WTC11 (cell line): ENCODE measurements at regions not wholly inside any gene's neighbourhood (a gene's known extent, or its start where the extent isn't known, plus 50 kb on each side); places are given as distances from the start of the nearest gene placed in this dataset.

Experiments used
- ATAC-seq: fragments of 200-7000 bp; cut with Tn5 transposase; 2 replicates; pipeline ENCODE4 v1.10.0; 2021; ENCODE audit warnings: mild to moderate bottlenecking, moderate library complexity
- CTCF ChIA-PET: fragments of 300-600 bp; sonication (Branson Sonifier 250); formaldehyde crosslinking; loops from one replicate; lab custom pipeline; 2021; ENCODE audit warnings: antibody characterized with exemption; lab: Charles Lee
- POLR2A ChIA-PET: fragments of 350-600 bp; sonication (Branson Sonifier 250); formaldehyde crosslinking; loops from one replicate; lab custom pipeline; 2021; ENCODE audit warnings: antibody characterized with exemption; lab: Charles Lee
- DNase-seq: peaks from one replicate; pipeline ENCODE4 v3.0.0; 2021; ENCODE audit warnings: low spot score
- H3K27ac Mint-ChIP-seq: 2 replicates; pipeline ENCODE4 v1.8.0; 2021; ENCODE audit warnings: mixed read lengths
- H3K27me3 Mint-ChIP-seq: 2 replicates; pipeline ENCODE4 v1.8.0; 2021; ENCODE audit warnings: low read depth, mild to moderate bottlenecking, moderate library complexity, mixed read lengths
- H3K36me3 Mint-ChIP-seq: 2 replicates; pipeline ENCODE4 v1.8.0; 2021; ENCODE audit warnings: mixed read lengths
- H3K4me1 Mint-ChIP-seq: 2 replicates; pipeline ENCODE4 v1.8.0; 2022; ENCODE audit warnings: mixed read lengths
- H3K4me3 Mint-ChIP-seq: 2 replicates; pipeline ENCODE4 v1.8.0; 2021; ENCODE audit warnings: mild to moderate bottlenecking, moderate library complexity, mixed read lengths
- H3K9me3 Mint-ChIP-seq: 2 replicates; pipeline ENCODE4 v1.8.0; 2021; ENCODE audit warnings: mixed read lengths
- ELF4 ChIP-seq: sonication (generic); formaldehyde crosslinking; IDR thresholded peaks from 2 replicates; pipeline ENCODE4 v1.8.1; 2022; ENCODE audit warnings: low read depth, mild to moderate bottlenecking, moderate library complexity, missing genetic modification reagents
- ESRRA ChIP-seq: sonication (generic); formaldehyde crosslinking; IDR thresholded peaks from 2 replicates; pipeline ENCODE4 v1.8.1; 2022; ENCODE audit warnings: mild to moderate bottlenecking, missing genetic modification reagents, borderline replicate concordance
- ETV6 ChIP-seq: sonication (generic); formaldehyde crosslinking; IDR thresholded peaks from 2 replicates; pipeline ENCODE4 v1.8.1; 2022; ENCODE audit warnings: mild to moderate bottlenecking, missing genetic modification reagents
- FOXK1 ChIP-seq: sonication (generic); formaldehyde crosslinking; IDR thresholded peaks from 2 replicates; pipeline ENCODE4 v1.8.0; 2022; ENCODE audit warnings: mild to moderate bottlenecking, moderate library complexity, missing genetic modification reagents
- MXD4 ChIP-seq: fragments of 250-450 bp; sonication (Bioruptor Pico); IDR thresholded peaks from 2 replicates; pipeline ENCODE4 v1.8.0; 2021; ENCODE audit warnings: mild to moderate bottlenecking, moderate library complexity, borderline replicate concordance
- PRDM15 ChIP-seq: sonication (generic); formaldehyde crosslinking; IDR thresholded peaks from 2 replicates; pipeline ENCODE4 v1.8.0; 2022; ENCODE audit warnings: missing genetic modification reagents
- PREB ChIP-seq: sonication (generic); formaldehyde crosslinking; IDR thresholded peaks from 2 replicates; pipeline ENCODE4 v1.8.1; 2022; ENCODE audit warnings: mild to moderate bottlenecking, missing genetic modification reagents, moderate library complexity, borderline replicate concordance
- SMAD4 ChIP-seq: sonication (generic); formaldehyde crosslinking; IDR thresholded peaks from 2 replicates; pipeline ENCODE4 v1.8.0; 2022; ENCODE audit warnings: mild to moderate bottlenecking, missing genetic modification reagents
- STAT6 ChIP-seq: sonication (generic); formaldehyde crosslinking; conservative IDR thresholded peaks from 2 replicates; pipeline ENCODE4 v1.8.1; 2023; ENCODE audit warnings: mild to moderate bottlenecking, low read depth, missing genetic modification reagents, moderate library complexity
- TCF7 ChIP-seq: sonication (generic); formaldehyde crosslinking; IDR thresholded peaks from 2 replicates; pipeline ENCODE4 v1.8.0; 2022; ENCODE audit warnings: mild to moderate bottlenecking, low read depth, missing genetic modification reagents, moderate library complexity
- ZNF263 ChIP-seq: sonication (generic); formaldehyde crosslinking; IDR thresholded peaks from 2 replicates; pipeline ENCODE4 v1.8.1; 2022; ENCODE audit warnings: low read depth, mild to moderate bottlenecking, moderate library complexity, missing genetic modification reagents
- ZNF423 ChIP-seq: fragments of 250-450 bp; sonication (Bioruptor Pico); IDR thresholded peaks from 2 replicates; pipeline ENCODE4 v2.1.2; 2022; ENCODE audit warnings: mild to moderate bottlenecking, moderate library complexity
- TF ChIP-seq, protein P1 (sequence below): fragments of 250-450 bp; sonication (Bioruptor Pico); IDR thresholded peaks from 2 replicates; pipeline ENCODE4 v1.9.0; 2021; ENCODE audit warnings: mild to moderate bottlenecking
- TF ChIP-seq, protein P2 (sequence below): sonication (generic); formaldehyde crosslinking; IDR thresholded peaks from 2 replicates; pipeline ENCODE4 v1.8.1; 2023; ENCODE audit warnings: mild to moderate bottlenecking, missing genetic modification reagents
- TF ChIP-seq, protein P3 (sequence below): sonication (generic); formaldehyde crosslinking; IDR thresholded peaks from 2 replicates; pipeline ENCODE4 v1.8.0; 2023; ENCODE audit warnings: missing genetic modification reagents

DNA sequence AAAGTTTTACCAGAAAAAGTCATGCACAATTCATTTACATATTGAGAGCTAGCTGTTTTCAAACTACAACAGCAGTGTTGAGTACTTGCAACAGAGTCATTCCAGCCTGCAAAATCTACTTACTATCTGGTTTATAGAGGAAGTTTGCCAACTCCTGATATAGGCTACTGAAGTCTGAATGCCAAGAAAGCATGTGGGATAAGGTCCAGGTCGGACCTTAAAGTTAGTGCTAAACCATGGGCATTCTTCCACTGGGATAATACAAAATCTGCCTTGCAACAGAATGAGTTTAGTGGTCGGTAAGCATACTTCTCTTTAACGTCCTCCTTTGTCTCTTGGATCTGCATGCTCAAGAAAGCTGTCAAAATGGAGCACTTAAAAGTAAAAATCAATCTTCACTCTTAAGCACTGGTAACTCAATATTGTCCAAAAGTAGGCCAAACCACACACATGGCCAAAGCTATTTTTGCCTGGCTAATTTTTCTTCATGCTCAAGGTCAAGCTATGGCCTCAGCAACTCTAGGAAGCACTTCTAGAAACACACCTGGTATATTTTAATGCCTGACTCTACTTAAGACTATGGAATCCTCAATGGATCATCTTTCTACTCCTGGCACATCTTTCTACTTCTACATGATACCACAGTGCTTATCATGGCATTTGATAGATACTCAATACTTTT is 364.9 kb upstream of the KITLG start:
- Mint-ChIP-seq H3K4me3 (no peak overlapping the region), H3K36me3 (peaks cover 6% of the 10 kb centered on the region), H3K4me1 (peaks cover 24% of the 10 kb centered on the region), H3K9me3 (peaks cover 12% of the 10 kb centered on the region), H3K27me3 (peaks cover 11% of the 10 kb centered on the region), H3K27ac (no peak overlapping the region)
- no peak for DNase-seq
- ChIA-PET POLR2A (no interaction called here), CTCF (no interaction called here)
- no peak for TF ChIP-seq SMAD4 (CRISPR knock-in tag)
- TF ChIP-seq ZNF263 (CRISPR knock-in tag) = no peak
- TF ChIP-seq ETV6 = no peak
- ATAC-seq = no peak

DNA sequence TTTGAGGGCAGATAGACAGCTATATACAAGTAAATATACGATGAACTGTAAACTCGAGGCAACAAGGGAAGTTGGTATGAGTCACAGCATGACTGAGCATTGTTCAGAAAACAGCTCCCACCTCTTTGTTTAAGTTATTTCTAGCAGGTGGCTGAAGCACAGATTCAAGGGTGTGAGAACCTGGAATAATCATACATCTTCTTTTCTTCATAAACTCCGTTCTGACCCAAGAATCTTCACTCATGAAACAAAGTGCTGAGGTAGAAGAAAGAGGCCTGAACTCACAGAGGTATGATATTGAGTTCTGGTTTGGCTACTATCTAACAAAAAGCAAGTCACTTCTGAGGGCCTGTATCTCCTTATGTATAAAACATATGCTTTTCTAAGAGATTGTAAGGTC is 364.1 kb upstream of the KITLG start:
- Mint-ChIP-seq H3K9me3 (peaks cover 8% of the 10 kb centered on the region), H3K4me3 (no peak overlapping the region)
- CTCF ChIA-PET = no interaction called here

More for the DNA sequence above, 364.1 kb upstream of the KITLG start:
- Mint-ChIP-seq H3K4me1 (peaks cover 24% of the 10 kb centered on the region), H3K27me3 (peaks cover 6% of the 10 kb centered on the region), H3K36me3 (peaks cover 5% of the 10 kb centered on the region), H3K27ac (no peak overlapping the region)
- POLR2A ChIA-PET = no interaction called here
- ATAC-seq = no peak
- TF ChIP-seq FOXK1 (CRISPR knock-in tag) (no peak), ZNF423 (CRISPR knock-in tag) (no peak), PREB (CRISPR knock-in tag) (no peak), SMAD4 (CRISPR knock-in tag) (no peak), MXD4 (CRISPR knock-in tag) (no peak), PRDM15 (CRISPR knock-in tag) (no peak), TCF7 (no peak), ESRRA (CRISPR knock-in tag) (no peak), STAT6 (CRISPR knock-in tag) (no peak), ELF4 (CRISPR knock-in tag) (no peak)
- TF ChIP-seq, protein P1, sequence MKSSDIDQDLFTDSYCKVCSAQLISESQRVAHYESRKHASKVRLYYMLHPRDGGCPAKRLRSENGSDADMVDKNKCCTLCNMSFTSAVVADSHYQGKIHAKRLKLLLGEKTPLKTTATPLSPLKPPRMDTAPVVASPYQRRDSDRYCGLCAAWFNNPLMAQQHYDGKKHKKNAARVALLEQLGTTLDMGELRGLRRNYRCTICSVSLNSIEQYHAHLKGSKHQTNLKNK (CRISPR knock-in tag) = no peak
- TF ChIP-seq, protein P2, sequence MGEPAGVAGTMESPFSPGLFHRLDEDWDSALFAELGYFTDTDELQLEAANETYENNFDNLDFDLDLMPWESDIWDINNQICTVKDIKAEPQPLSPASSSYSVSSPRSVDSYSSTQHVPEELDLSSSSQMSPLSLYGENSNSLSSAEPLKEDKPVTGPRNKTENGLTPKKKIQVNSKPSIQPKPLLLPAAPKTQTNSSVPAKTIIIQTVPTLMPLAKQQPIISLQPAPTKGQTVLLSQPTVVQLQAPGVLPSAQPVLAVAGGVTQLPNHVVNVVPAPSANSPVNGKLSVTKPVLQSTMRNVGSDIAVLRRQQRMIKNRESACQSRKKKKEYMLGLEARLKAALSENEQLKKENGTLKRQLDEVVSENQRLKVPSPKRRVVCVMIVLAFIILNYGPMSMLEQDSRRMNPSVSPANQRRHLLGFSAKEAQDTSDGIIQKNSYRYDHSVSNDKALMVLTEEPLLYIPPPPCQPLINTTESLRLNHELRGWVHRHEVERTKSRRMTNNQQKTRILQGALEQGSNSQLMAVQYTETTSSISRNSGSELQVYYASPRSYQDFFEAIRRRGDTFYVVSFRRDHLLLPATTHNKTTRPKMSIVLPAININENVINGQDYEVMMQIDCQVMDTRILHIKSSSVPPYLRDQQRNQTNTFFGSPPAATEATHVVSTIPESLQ (CRISPR knock-in tag) = no peak
- TF ChIP-seq, protein P3, sequence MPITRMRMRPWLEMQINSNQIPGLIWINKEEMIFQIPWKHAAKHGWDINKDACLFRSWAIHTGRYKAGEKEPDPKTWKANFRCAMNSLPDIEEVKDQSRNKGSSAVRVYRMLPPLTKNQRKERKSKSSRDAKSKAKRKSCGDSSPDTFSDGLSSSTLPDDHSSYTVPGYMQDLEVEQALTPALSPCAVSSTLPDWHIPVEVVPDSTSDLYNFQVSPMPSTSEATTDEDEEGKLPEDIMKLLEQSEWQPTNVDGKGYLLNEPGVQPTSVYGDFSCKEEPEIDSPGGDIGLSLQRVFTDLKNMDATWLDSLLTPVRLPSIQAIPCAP (CRISPR knock-in tag) = no peak
- no peak for DNase-seq
